ENCODE measurements at regions not wholly inside any gene's neighbourhood (a gene's known extent, or its start where the extent isn't known, plus 50 kb on each side); places are given as distances from the start of the nearest gene placed in this dataset.

DNA sequence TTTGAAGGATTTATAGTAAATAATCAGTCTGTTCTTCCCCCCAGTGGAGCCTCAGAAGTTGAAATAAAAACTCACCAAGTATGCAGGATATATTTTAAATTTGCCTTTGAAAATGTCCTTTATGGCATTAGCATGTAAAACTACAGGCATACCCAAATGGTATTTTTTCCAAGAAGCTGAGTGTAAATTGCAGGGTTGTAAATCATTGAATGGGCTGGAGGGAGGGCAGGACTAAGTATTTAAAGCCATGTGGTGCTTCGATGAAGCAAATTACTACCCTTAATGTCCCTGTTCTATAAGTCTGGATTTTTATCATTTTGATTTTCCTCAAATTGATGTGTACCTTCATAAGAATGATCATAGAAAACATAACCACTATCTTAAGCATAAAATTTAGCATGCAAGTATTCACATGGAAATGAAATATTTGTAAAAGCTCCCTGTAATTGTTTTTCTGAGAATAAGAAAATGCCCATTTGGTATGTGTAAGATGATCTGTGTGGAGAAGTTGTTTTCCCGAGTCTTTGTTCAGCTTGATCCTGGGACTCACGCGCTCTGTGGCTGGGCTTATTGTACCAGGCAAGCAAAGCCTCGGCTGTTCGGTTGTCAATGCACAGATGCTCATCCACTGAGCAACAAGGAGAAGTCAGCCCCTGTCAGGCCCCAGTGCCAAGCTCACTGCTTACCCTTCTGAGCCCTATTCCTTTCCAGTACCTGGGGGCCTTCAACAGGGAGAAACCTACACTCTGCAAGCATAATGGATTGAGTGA is 66.7 kb downstream of the CD164 start:
- Histone ChIP-seq H3K9me3 (no peaks in the 10 kb centered on the region), H3K27me3 (no peaks in the 10 kb centered on the region), H3K36me3 (no peaks in the 10 kb centered on the region), H3K4me3 (no peak overlapping the region), H3K4me1 (peaks cover 0 to 20% of the 10 kb centered on the region in 2 donors), H3K27ac (no peak overlapping the region)
- TF ChIP-seq, protein P1, sequence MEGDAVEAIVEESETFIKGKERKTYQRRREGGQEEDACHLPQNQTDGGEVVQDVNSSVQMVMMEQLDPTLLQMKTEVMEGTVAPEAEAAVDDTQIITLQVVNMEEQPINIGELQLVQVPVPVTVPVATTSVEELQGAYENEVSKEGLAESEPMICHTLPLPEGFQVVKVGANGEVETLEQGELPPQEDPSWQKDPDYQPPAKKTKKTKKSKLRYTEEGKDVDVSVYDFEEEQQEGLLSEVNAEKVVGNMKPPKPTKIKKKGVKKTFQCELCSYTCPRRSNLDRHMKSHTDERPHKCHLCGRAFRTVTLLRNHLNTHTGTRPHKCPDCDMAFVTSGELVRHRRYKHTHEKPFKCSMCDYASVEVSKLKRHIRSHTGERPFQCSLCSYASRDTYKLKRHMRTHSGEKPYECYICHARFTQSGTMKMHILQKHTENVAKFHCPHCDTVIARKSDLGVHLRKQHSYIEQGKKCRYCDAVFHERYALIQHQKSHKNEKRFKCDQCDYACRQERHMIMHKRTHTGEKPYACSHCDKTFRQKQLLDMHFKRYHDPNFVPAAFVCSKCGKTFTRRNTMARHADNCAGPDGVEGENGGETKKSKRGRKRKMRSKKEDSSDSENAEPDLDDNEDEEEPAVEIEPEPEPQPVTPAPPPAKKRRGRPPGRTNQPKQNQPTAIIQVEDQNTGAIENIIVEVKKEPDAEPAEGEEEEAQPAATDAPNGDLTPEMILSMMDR (IDR thresholded peaks at IDR 0.05) = no peak
- DNase-seq (ENCODE audit: low spot score) = no peak

DNA sequence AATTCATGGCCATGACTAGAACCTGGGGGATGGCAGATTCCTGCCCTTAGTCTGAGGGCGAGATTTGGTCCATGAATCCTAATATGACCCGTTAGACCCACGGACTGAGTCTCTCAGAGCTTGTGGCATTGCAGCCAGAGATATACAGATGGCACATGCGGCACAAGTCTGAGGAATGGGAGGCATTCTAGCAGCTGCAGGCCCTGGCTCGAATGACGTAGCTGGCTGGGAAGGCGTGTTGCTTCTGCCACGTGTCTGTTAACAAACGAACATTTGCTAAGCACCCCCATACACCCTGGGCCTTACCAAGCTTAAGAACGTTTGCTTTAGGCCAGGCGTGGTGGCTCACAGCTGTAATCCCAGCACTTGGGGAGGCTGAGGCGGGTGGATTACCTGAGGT is 68.0 kb downstream of the CD164 start:
- no peak for DNase-seq (ENCODE audit: low spot score)
- H3K9me3 ChIP-seq = no peaks in the 10 kb centered on the region
- H3K27ac ChIP-seq = no peak overlapping the region
- H3K36me3 ChIP-seq = no peaks in the 10 kb centered on the region
- TF ChIP-seq, protein P1 (IDR thresholded peaks at IDR 0.05) = no peak
- H3K4me3 ChIP-seq = no peak overlapping the region
- H3K4me1 ChIP-seq = peaks cover 0 to 20% of the 10 kb centered on the region in 2 donors
- no peaks in the 10 kb centered on the region for H3K27me3 ChIP-seq

- Histone ChIP-seq H3K27me3 (no peaks in the 10 kb centered on the region), H3K4me3 (no peak overlapping the region), H3K36me3 (no peaks in the 10 kb centered on the region), H3K27ac (peak overlapping the region; percentile 59 to 64), H3K9me3 (no peaks in the 10 kb centered on the region), H3K4me1 (peaks cover 0 to 14% of the 10 kb centered on the region in 2 donors)
- TF ChIP-seq, protein P1 (IDR thresholded peaks at IDR 0.05) = no peak
- no peak for DNase-seq (ENCODE audit: low spot score)
Observed at GRCh38 chr6:109313139-109313538, 69.1 kb downstream of the CD164 start.

- no peaks in the 10 kb centered on the region for H3K36me3 ChIP-seq
- TF ChIP-seq, protein P1 (IDR thresholded peaks at IDR 0.05) = no peak
- H3K4me1 ChIP-seq = peaks cover 0 to 9% of the 10 kb centered on the region in 2 donors
- no peak overlapping the region for H3K4me3 ChIP-seq
- no peak overlapping the region for H3K27ac ChIP-seq
- DNase-seq (ENCODE audit: low spot score) = no peak
- H3K27me3 ChIP-seq = no peaks in the 10 kb centered on the region
- no peaks in the 10 kb centered on the region for H3K9me3 ChIP-seq
Observed at GRCh38 chr6:109311471-109311870, 70.8 kb downstream of the CD164 start.

DNA sequence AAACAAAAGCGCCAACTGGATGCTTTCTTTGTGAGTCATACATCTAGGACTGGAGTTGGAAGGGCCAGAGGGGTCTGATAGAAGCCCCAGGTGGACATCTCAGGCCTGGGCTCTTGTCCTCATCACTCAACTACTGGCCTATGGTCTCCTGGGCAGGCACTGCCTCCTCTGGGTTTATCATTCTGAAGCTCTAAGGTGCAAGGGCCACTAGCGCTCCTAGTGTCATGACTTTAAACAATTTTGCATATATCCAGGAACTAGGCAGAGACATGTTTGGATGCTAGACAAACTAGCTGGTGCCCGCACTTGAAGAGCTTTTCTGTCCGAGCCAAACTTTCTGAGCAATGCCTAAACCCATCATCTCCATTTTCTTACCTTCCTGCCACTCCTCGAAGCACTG is 72.3 kb downstream of the CD164 start:
- peaks cover 0 to 12% of the 10 kb centered on the region in 2 donors for H3K4me1 ChIP-seq
- H3K36me3 ChIP-seq = no peaks in the 10 kb centered on the region
- H3K27me3 ChIP-seq = no peaks in the 10 kb centered on the region
- no peak for DNase-seq (ENCODE audit: low spot score)
- H3K27ac ChIP-seq = no peak overlapping the region
- no peaks in the 10 kb centered on the region for H3K9me3 ChIP-seq
- H3K4me3 ChIP-seq = no peak overlapping the region
- TF ChIP-seq, protein P1 (IDR thresholded peaks at IDR 0.05) = no peak

Measured in right atrium auricular region (tissue), 2 donors.